ENCODE measurements at regions not wholly inside any gene's neighbourhood (a gene's known extent, or its start where the extent isn't known, plus 50 kb on each side); places are given as distances from the start of the nearest gene placed in this dataset.

DNA sequence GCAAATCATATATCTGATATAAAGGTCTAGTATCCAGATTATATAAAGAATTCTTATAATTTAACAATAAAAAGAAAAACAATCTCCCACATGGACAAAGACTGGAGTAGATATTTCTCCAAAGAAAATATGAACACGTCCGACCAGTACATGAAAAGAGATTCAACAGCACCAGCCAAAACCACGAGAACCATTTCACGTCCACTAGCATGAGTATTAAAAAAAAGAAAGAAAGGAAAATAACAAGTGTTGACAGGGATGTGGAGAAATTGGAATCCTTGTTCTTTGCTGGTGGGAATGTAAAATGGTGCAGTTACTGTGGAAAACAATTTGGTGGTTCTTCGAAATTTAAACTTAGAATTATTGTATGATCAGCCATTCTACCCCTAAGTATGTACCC, 432.7 kb upstream of the TRIB2 start:
- no peak for TF ChIP-seq CTCF (IDR thresholded peaks at IDR 0.05)
- TF ChIP-seq POLR2A (IDR thresholded peaks at IDR 0.05): no peak

Measured in Peyer's patch (tissue), 4 donors.